ENCODE measurements at regions not wholly inside any gene's neighbourhood (a gene's known extent, or its start where the extent isn't known, plus 50 kb on each side); places are given as distances from the start of the nearest gene placed in this dataset.

DNA sequence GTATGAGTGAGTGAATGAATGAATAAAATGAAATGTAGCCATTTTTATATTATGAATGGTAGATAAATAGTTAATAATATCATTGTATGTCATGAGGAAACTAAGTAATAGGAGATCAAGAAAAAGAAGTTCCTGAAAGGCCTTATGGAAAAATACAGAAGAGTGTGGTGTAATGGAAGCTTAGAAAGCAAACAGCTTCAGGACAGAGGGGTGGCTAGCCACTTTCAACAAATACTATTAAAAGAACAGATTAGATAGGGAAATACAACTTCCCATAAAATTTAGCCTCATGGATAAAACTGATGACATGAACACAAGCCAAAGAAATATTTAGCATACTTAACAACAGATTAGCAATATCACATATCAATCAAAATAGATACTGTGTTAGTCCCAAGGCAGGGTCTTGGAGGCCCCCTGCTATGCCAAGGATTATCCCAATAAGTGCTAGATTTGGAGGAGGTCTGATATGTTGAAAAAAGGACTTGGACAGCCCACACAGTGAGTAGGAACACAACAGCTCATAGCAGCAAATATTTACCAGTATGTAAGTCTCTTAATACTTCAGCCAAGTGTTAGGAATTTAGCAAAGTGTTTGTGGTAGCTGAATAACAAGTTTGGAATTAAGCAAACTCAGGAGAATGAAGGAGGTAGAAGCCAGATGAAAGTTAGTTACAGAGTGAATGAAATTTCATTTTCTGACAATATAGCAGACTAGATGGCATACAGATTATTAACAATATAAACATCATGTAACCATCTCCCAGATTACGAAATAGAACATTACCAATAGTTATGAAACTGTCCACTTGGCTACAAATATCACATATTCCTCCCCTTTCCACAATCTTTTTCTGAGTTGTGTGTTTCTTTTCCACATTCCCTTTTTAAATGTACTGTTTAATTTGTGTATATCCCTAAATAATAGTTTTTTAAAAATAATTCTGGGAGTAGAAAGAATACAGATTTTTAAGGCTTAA is 1632.0 kb downstream of the PCDH9 start:
- TF ChIP-seq, protein P1, sequence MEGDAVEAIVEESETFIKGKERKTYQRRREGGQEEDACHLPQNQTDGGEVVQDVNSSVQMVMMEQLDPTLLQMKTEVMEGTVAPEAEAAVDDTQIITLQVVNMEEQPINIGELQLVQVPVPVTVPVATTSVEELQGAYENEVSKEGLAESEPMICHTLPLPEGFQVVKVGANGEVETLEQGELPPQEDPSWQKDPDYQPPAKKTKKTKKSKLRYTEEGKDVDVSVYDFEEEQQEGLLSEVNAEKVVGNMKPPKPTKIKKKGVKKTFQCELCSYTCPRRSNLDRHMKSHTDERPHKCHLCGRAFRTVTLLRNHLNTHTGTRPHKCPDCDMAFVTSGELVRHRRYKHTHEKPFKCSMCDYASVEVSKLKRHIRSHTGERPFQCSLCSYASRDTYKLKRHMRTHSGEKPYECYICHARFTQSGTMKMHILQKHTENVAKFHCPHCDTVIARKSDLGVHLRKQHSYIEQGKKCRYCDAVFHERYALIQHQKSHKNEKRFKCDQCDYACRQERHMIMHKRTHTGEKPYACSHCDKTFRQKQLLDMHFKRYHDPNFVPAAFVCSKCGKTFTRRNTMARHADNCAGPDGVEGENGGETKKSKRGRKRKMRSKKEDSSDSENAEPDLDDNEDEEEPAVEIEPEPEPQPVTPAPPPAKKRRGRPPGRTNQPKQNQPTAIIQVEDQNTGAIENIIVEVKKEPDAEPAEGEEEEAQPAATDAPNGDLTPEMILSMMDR (conservative IDR thresholded peaks at IDR 0.05), result no peak
- TF ChIP-seq ZFX (IDR thresholded peaks at IDR 0.05), result no peak

All from C4-2B (cell line).